ENCODE measurements at regions not wholly inside any gene's neighbourhood (a gene's known extent, or its start where the extent isn't known, plus 50 kb on each side); places are given as distances from the start of the nearest gene placed in this dataset.
A peak's percentile ranks its signal among the peaks of the same experiment; 100 is the strongest.

GRCh38 chr4:36003051-36003450, 241.3 kb downstream of the ARAP2 start:
- Histone ChIP-seq H3K4me2 (no peak overlapping the region), H3K4me1 (no peaks in the 10 kb centered on the region), H3K27ac (no peak overlapping the region), H3K9me3 (no peaks in the 10 kb centered on the region), H3K4me3 (no peak overlapping the region)
- no peak for DNase-seq (ENCODE audit: low read depth in 1 of 2, low spot score in 1 of 2)
- WGBS (ENCODE audit: missing lambda C conversion rate): 66% methylated on average over 11 of the region's 12 CpGs
- ChIA-PET POLR2A (no interaction called here), CTCF (no interaction called here)
- no peak for ATAC-seq
- FAIRE-seq: no peak
- TF ChIP-seq REST (IDR thresholded peaks at IDR 0.05) (no peak), USF2 (IDR thresholded peaks at IDR 0.05) (no peak), MAX (IDR thresholded peaks at IDR 0.05) (no peak), ZSCAN20 (CRISPR knock-in tag; IDR thresholded peaks at IDR 0.05) (no peak)

GRCh38 chr4:36004204-36004851, 240.0 kb downstream of the ARAP2 start:
- 37% methylated on average over 2 of the region's 2 CpGs for WGBS (ENCODE audit: missing lambda C conversion rate)
- ChIA-PET POLR2A (no interaction called here), CTCF (no interaction called here)
- DNase-seq (ENCODE audit: low read depth in 1 of 2, low spot score in 1 of 2) (no peak), FAIRE-seq (no peak), ATAC-seq (no peak)
- TF ChIP-seq POLR2A (IDR thresholded peaks at IDR 0.05; ENCODE audit: low read length): no peak
- TF ChIP-seq HES2 (IDR thresholded peaks at IDR 0.05): no peak
- TF ChIP-seq REST (IDR thresholded peaks at IDR 0.05): no peak
- no peak for TF ChIP-seq JUN (IDR thresholded peaks at IDR 0.05)
- no peak for TF ChIP-seq ZFP36 (IDR thresholded peaks at IDR 0.05; ENCODE audit: borderline replicate concordance, partially characterized antibody)
- no peak for TF ChIP-seq SREBF2 (IDR thresholded peaks at IDR 0.05)
- TF ChIP-seq HOXB13 (CRISPR knock-in tag; IDR thresholded peaks at IDR 0.05; ENCODE audit: low read depth): no peak
- no peak for TF ChIP-seq RARB (CRISPR knock-in tag; IDR thresholded peaks at IDR 0.05)
- TF ChIP-seq TFCP2L1 (CRISPR knock-in tag; IDR thresholded peaks at IDR 0.05): no peak
- no peak for TF ChIP-seq MAFK (IDR thresholded peaks at IDR 0.05; ENCODE audit: partially characterized antibody)
- TF ChIP-seq EHF (CRISPR knock-in tag; IDR thresholded peaks at IDR 0.05): no peak
- no peak for TF ChIP-seq CBX8 (IDR thresholded peaks at IDR 0.05)
- no peaks in the 10 kb centered on the region for H3K9me3 ChIP-seq
- H3K4me1 ChIP-seq: no peaks in the 10 kb centered on the region
- H3K4me2 ChIP-seq: no peak overlapping the region
- no peak overlapping the region for H3K4me3 ChIP-seq
- H3K27ac ChIP-seq: no peak overlapping the region

GRCh38 chr4:36006226-36006625, 238.1 kb downstream of the ARAP2 start:
- no peaks in the 10 kb centered on the region for H3K9me3 ChIP-seq
- no peak overlapping the region for H3K27ac ChIP-seq
- no peak overlapping the region for H3K4me2 ChIP-seq
- no peak overlapping the region for H3K4me3 ChIP-seq
- ChIA-PET CTCF (no interaction called here), POLR2A (no interaction called here)
- WGBS (ENCODE audit: missing lambda C conversion rate): 5% methylated on average over 5 of the region's 5 CpGs
- H3K4me1 ChIP-seq: no peaks in the 10 kb centered on the region
- TF ChIP-seq EP300 (IDR thresholded peaks at IDR 0.05): no peak
- no peak for TF ChIP-seq HOXB5 (CRISPR knock-in tag; IDR thresholded peaks at IDR 0.05)
- no peak for TF ChIP-seq CHD2 (IDR thresholded peaks at IDR 0.05; ENCODE audit: low read length, partially characterized antibody)
- TF ChIP-seq FOXS1 (CRISPR knock-in tag; IDR thresholded peaks at IDR 0.05): no peak
- TF ChIP-seq ZSCAN20 (CRISPR knock-in tag; IDR thresholded peaks at IDR 0.05): no peak
- TF ChIP-seq HEYL (CRISPR knock-in tag; IDR thresholded peaks at IDR 0.05): no peak
- no peak for TF ChIP-seq POLR2AphosphoS2 (conservative IDR thresholded peaks at IDR 0.05; ENCODE audit: low read length)
- no peak for TF ChIP-seq NPAS2 (CRISPR knock-in tag; IDR thresholded peaks at IDR 0.05; ENCODE audit: borderline replicate concordance)
- TF ChIP-seq FOSB (CRISPR knock-in tag; IDR thresholded peaks at IDR 0.05): no peak
- DNase-seq (ENCODE audit: low read depth in 1 of 2, low spot score in 1 of 2) (peak in 1 of 2 experiments; percentile 0), ATAC-seq (no peak), FAIRE-seq (no peak)
